ENCODE measurements at regions not wholly inside any gene's neighbourhood (a gene's known extent, or its start where the extent isn't known, plus 50 kb on each side); places are given as distances from the start of the nearest gene placed in this dataset.

DNA sequence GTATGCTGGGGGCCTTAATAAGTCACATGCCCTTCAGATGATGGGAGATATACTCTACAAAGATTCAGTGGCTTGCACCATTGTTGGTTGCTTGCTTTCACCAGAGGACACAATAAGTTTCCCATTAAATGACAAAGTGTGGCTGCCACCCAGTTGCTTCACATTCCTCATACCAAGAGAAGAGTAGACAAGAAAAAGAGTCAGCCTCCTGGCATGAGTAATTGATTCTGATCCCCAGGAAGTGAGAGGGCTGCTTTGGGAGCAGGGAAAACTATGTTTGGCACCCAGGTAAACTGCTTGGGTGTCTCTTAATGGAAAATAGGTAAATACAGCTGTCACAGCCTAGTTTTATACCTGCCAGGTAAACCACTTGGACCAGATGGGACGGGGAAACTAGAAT is 66.7 kb upstream of the IL6 start:
- no peak overlapping the region for H3K4me3 ChIP-seq (ENCODE audit: low read depth, low read length)
- TF ChIP-seq, protein P1, sequence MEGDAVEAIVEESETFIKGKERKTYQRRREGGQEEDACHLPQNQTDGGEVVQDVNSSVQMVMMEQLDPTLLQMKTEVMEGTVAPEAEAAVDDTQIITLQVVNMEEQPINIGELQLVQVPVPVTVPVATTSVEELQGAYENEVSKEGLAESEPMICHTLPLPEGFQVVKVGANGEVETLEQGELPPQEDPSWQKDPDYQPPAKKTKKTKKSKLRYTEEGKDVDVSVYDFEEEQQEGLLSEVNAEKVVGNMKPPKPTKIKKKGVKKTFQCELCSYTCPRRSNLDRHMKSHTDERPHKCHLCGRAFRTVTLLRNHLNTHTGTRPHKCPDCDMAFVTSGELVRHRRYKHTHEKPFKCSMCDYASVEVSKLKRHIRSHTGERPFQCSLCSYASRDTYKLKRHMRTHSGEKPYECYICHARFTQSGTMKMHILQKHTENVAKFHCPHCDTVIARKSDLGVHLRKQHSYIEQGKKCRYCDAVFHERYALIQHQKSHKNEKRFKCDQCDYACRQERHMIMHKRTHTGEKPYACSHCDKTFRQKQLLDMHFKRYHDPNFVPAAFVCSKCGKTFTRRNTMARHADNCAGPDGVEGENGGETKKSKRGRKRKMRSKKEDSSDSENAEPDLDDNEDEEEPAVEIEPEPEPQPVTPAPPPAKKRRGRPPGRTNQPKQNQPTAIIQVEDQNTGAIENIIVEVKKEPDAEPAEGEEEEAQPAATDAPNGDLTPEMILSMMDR (conservative IDR thresholded peaks at IDR 0.05; ENCODE audit: low read depth, low read length) = no peak
- no peak for DNase-seq (ENCODE audit: low read depth)

DNA sequence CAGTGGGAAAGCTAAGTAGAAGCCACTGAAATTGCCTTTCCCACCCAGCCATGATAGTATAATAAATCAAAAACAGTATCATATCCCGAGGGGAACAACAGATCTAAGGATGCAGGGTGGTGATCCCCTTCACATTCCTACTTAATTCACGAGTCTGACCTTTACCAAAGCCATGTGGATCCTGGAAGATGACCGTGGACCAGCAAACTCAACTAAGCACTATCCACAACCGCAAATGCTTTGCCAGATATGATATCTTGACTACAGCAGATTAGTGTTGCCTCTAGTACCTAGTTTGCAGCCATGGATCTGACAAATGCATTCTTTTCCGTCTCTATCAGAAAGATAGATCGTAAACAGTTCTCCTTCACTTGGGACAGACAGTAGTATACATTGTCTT is 67.3 kb upstream of the IL6 start:
- TF ChIP-seq, protein P1 (conservative IDR thresholded peaks at IDR 0.05; ENCODE audit: low read depth, low read length) = no peak
- H3K4me3 ChIP-seq (ENCODE audit: low read depth, low read length) = no peak overlapping the region
- DNase-seq (ENCODE audit: low read depth) = no peak

DNA sequence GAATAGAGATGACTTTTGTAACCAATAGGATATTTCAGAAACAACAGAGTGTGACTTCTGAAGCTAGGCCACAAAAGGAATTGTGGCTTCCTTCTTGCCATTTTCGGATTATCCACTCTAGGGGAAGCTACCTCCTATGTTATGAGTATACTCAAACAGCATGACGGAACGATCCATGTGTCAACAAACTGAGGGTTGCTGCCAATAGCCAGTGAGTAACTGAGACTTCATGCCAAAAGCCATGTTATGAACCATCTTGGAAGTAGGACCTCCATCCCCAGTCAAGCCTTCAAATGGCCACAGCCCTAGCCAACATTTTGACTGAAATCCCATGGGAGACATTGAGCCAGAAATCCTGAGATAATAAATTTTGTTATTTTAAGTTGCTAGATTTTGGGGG is 69.0 kb upstream of the IL6 start:
- DNase-seq (ENCODE audit: low read depth) = no peak
- TF ChIP-seq, protein P1 (conservative IDR thresholded peaks at IDR 0.05; ENCODE audit: low read depth, low read length) = no peak

DNA sequence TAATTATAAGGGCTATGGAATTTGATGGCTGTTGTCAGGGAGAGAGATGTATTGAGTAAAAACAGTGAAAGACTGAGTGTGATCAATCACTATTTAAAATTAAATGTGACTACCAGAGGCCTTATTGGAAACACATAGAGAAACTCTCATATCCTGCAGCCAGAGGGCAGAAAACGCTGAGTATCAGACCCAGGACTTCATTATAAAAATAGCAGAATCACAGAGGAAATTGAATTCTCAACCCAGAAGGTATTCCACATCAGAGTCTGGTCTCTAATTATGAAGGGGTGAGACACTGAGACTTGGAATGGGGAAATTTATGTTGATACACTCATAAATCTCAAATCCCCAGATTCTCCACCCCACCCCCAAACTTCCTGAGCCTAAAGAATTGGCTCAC is 69.5 kb upstream of the IL6 start:
- no peak for DNase-seq (ENCODE audit: low read depth)
- TF ChIP-seq, protein P1 (conservative IDR thresholded peaks at IDR 0.05; ENCODE audit: low read depth, low read length) = peak; percentile 27
- H3K4me3 ChIP-seq (ENCODE audit: low read depth, low read length) = no peak overlapping the region

More for the DNA sequence above, 69.0 kb upstream of the IL6 start:
- H3K4me3 ChIP-seq (ENCODE audit: low read depth, low read length) = no peak overlapping the region

DNA sequence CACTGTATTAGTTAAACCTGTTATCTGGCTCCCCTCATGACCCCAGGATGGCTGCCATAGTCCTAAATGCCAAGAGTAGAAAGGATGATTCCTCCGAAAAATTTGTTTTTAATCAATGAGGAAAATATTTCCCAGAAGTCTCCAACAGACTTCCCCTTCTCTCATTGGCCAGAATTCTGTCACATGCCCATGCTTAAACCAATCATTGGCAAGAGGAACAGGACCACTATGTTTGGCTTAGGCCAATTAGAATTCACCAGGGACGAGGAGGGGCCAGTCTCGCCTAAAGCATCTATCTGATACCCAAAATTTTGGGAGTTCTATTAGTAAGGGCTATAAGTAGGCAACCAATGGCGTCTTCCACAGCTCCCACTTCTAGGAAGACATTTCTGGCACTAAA is 71.2 kb upstream of the IL6 start:
- no peak for DNase-seq (ENCODE audit: low read depth)
- no peak overlapping the region for H3K4me3 ChIP-seq (ENCODE audit: low read depth, low read length)
- TF ChIP-seq, protein P1 (conservative IDR thresholded peaks at IDR 0.05; ENCODE audit: low read depth, low read length) = no peak

DNA sequence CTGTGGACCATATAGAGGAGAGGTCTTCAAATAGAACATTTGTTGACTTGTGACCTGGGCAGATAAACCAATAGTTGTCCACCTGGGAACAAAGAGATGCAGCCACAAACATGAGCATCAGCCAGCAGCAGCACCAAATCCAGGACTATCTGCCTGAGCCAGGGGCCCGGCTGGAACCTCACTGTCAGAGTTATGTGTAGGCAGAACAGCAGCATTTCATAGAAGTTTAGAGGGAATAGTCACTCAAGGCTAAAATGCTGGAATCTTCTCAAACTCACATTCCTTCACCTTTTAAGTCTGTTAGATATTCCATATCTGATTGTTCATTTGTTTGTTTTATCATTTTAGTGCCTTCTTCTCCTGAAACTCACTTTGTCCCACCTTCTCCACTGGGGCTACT is 72.2 kb upstream of the IL6 start:
- DNase-seq (ENCODE audit: low read depth) = no peak
- no peak overlapping the region for H3K4me3 ChIP-seq (ENCODE audit: low read depth, low read length)
- TF ChIP-seq, protein P1 (conservative IDR thresholded peaks at IDR 0.05; ENCODE audit: low read depth, low read length) = no peak

DNA sequence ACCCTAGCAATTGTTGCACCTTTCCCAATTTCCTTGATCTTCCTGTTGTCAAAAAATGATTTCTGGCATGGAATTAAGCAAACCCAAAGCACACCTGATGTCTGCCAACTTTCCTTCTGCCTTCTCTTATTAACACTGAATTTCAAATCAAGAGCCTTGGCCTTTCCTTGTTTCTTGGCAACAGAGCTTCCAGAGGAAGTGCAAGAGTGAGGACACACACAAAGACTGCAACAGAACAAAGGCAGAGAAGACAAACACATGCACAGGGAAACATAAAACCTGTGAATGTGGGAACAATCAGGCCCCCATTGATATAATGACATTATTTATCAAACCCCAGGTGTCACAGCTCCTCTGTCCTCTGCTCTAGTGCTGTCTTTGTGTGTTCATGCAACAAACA is 73.0 kb upstream of the IL6 start:
- TF ChIP-seq, protein P1 (conservative IDR thresholded peaks at IDR 0.05; ENCODE audit: low read depth, low read length) = no peak
- DNase-seq (ENCODE audit: low read depth) = no peak
- H3K4me3 ChIP-seq (ENCODE audit: low read depth, low read length) = no peak overlapping the region

Measured in epithelial cell of proximal tubule (primary cell).